ENCODE measurements at regions not wholly inside any gene's neighbourhood (a gene's known extent, or its start where the extent isn't known, plus 50 kb on each side); places are given as distances from the start of the nearest gene placed in this dataset.
"Not testable (repeated sequence)": the region's sequence is repeated elsewhere in the genome, so short reads cannot be mapped to it uniquely, and the experiment has no call there.

DNA sequence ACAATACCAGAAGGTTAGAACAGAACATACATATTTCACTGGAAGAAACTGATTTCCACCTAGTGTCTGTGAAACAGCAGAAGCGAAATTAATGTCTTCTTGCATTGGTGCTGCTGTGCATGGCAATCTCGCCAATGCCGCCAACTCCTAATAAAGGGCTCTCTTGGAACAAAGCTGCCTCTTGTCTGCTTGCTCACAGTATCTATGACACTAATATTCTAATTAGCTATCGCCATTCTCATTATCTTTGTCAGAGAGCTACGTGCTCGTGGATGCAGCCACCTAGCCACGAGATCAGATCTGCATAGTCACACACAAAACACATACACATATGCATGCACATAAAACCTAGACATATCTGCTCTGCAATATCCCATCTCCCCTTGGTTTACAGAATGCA is 145.9 kb upstream of the OLIG3 start:
- H3K9me3 ChIP-seq (ENCODE audit: control insufficient read depth in 4 of 4, insufficient read depth in 3 of 4, low read length in 3 of 4): no peaks in the 10 kb centered on the region
- no peak overlapping the region for H3K9ac ChIP-seq (ENCODE audit: insufficient read depth in 1 of 2, low read length in 2 of 2)
- no peak overlapping the region for H3K27ac ChIP-seq (ENCODE audit: low read depth in 1 of 2, low read length in 1 of 2)
- no peak overlapping the region for H3K4me3 ChIP-seq
- DNase-seq (no peak), ATAC-seq (ENCODE audit: insufficient read depth, low FRiP score) (no peak)
- 91 to 95% methylated on average over 7 of the region's 7 CpGs for WGBS, 2 donors
- TF ChIP-seq, protein P1, sequence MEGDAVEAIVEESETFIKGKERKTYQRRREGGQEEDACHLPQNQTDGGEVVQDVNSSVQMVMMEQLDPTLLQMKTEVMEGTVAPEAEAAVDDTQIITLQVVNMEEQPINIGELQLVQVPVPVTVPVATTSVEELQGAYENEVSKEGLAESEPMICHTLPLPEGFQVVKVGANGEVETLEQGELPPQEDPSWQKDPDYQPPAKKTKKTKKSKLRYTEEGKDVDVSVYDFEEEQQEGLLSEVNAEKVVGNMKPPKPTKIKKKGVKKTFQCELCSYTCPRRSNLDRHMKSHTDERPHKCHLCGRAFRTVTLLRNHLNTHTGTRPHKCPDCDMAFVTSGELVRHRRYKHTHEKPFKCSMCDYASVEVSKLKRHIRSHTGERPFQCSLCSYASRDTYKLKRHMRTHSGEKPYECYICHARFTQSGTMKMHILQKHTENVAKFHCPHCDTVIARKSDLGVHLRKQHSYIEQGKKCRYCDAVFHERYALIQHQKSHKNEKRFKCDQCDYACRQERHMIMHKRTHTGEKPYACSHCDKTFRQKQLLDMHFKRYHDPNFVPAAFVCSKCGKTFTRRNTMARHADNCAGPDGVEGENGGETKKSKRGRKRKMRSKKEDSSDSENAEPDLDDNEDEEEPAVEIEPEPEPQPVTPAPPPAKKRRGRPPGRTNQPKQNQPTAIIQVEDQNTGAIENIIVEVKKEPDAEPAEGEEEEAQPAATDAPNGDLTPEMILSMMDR (IDR thresholded peaks at IDR 0.05; ENCODE audit: control extremely low read depth, extremely low read depth): no peak
- peaks cover 0 to 1% (median 0%) of the 10 kb centered on the region in 4 donors for H3K36me3 ChIP-seq (ENCODE audit: control insufficient read depth in 4 of 4, insufficient read depth in 4 of 4, low read length in 4 of 4)
- no peaks in the 10 kb centered on the region for H3K4me1 ChIP-seq (ENCODE audit: control insufficient read depth in 5 of 5, insufficient read depth in 5 of 5, low read length in 5 of 5)
- no peaks in the 10 kb centered on the region for H3K27me3 ChIP-seq (ENCODE audit: control insufficient read depth in 3 of 3, insufficient read depth in 3 of 3, low read length in 2 of 3)

DNA sequence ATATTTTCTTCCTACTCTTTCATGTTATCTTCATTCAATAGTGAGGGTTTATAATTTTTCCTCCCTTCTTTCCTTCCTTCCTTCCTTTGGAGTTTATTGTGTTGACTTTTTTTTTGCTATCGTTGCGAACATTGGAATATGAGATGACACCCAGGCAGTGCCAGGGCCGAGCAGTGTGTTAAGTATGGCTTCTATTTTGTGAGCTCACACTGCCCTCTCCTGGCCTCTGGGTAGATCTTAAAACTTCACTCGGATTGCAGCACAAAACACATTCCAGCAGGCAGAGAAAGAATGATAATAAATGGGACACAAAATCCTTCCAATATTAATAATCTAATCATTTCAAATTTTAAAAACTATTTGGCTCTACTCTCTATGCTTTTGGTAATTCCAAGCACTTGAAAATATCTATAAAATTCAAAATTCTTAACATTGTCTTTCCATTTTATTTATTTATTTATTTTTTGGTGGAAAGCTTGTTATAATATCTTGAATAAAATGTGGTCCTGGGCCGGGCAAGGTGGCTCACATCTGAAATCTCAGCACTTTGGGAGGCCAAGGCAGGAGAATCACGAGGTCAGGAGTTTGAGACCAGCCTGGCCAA is 147.4 kb upstream of the OLIG3 start:
- H3K4me1 ChIP-seq (ENCODE audit: control insufficient read depth in 5 of 5, insufficient read depth in 5 of 5, low read length in 5 of 5): no peaks in the 10 kb centered on the region
- WGBS, 2 donors: 10 to 13% methylated on average over 6 of the region's 6 CpGs
- peaks cover 0 to 1% (median 0%) of the 10 kb centered on the region in 4 donors for H3K36me3 ChIP-seq (ENCODE audit: control insufficient read depth in 4 of 4, insufficient read depth in 4 of 4, low read length in 4 of 4)
- no peak overlapping the region for H3K4me3 ChIP-seq
- H3K27ac ChIP-seq (ENCODE audit: low read depth in 1 of 2, low read length in 1 of 2): no peak overlapping the region
- TF ChIP-seq, protein P1 (IDR thresholded peaks at IDR 0.05; ENCODE audit: control extremely low read depth, extremely low read depth): peak; percentile 73
- H3K27me3 ChIP-seq (ENCODE audit: control insufficient read depth in 3 of 3, insufficient read depth in 3 of 3, low read length in 2 of 3): no peaks in the 10 kb centered on the region
- DNase-seq (peak; percentile 76 to 89 (median 85)), ATAC-seq (ENCODE audit: insufficient read depth, low FRiP score) (peak; percentile 84)
- H3K9me3 ChIP-seq (ENCODE audit: control insufficient read depth in 4 of 4, insufficient read depth in 3 of 4, low read length in 3 of 4): no peaks in the 10 kb centered on the region
- H3K9ac ChIP-seq (ENCODE audit: insufficient read depth in 1 of 2, low read length in 2 of 2): no peak overlapping the region

DNA sequence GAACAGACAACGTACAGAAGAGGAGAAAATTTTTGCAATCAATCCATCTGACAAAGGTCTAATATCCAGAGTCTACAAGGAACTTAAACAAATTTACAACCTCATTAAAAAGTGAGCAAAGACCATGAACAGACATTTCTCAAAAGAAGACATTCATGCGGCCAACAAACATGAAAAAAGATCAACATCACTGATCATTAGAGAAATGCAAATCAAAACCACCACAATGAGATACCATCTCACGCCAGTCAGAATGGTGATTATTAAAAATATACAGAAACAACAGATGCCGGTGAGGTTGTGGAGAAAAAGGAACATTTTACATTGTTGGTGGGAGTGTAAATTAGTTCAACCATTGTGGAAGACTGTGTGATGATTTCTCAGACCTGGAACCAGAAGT is 149.0 kb upstream of the OLIG3 start:
- not testable (repeated sequence) for H3K4me3 ChIP-seq; H3K36me3 ChIP-seq (ENCODE audit: control insufficient read depth in 4 of 4, insufficient read depth in 4 of 4, low read length in 4 of 4); H3K9ac ChIP-seq (ENCODE audit: insufficient read depth in 1 of 2, low read length in 2 of 2); H3K9me3 ChIP-seq (ENCODE audit: control insufficient read depth in 4 of 4, insufficient read depth in 3 of 4, low read length in 3 of 4); H3K27ac ChIP-seq (ENCODE audit: low read depth in 1 of 2, low read length in 1 of 2); ATAC-seq (ENCODE audit: insufficient read depth, low FRiP score); DNase-seq; H3K4me1 ChIP-seq (ENCODE audit: control insufficient read depth in 5 of 5, insufficient read depth in 5 of 5, low read length in 5 of 5); H3K27me3 ChIP-seq (ENCODE audit: control insufficient read depth in 3 of 3, insufficient read depth in 3 of 3, low read length in 2 of 3)
- 80 to 88% methylated on average over 4 of the region's 4 CpGs for WGBS, 2 donors

DNA sequence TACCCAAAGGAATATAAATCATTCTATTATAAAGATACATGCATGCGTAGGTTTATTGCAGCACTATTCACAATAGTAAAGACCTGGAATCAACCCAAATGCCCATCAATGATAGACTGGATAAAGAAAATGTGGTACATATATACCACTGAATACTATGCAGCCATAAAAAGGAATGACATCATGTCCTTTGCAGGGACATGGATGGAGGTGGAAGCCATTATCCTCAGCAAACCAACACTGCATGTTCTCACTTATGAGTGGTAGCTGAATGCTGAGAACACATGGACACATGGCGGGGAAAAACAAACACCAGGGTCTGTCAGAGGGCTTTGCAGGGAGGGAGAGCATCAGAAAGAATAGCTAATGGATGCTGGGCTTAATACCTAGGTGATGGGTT is 149.4 kb upstream of the OLIG3 start:
- ATAC-seq (ENCODE audit: insufficient read depth, low FRiP score); H3K9ac ChIP-seq (ENCODE audit: insufficient read depth in 1 of 2, low read length in 2 of 2); H3K36me3 ChIP-seq (ENCODE audit: control insufficient read depth in 4 of 4, insufficient read depth in 4 of 4, low read length in 4 of 4); H3K27me3 ChIP-seq (ENCODE audit: control insufficient read depth in 3 of 3, insufficient read depth in 3 of 3, low read length in 2 of 3); H3K4me3 ChIP-seq; H3K9me3 ChIP-seq (ENCODE audit: control insufficient read depth in 4 of 4, insufficient read depth in 3 of 4, low read length in 3 of 4); H3K27ac ChIP-seq (ENCODE audit: low read depth in 1 of 2, low read length in 1 of 2); H3K4me1 ChIP-seq (ENCODE audit: control insufficient read depth in 5 of 5, insufficient read depth in 5 of 5, low read length in 5 of 5); DNase-seq: not testable (repeated sequence)
- 57 to 68% methylated on average over 2 of the region's 2 CpGs for WGBS, 2 donors
